ENCODE measurements at regions not wholly inside any gene's neighbourhood (a gene's known extent, or its start where the extent isn't known, plus 50 kb on each side); places are given as distances from the start of the nearest gene placed in this dataset.

DNA sequence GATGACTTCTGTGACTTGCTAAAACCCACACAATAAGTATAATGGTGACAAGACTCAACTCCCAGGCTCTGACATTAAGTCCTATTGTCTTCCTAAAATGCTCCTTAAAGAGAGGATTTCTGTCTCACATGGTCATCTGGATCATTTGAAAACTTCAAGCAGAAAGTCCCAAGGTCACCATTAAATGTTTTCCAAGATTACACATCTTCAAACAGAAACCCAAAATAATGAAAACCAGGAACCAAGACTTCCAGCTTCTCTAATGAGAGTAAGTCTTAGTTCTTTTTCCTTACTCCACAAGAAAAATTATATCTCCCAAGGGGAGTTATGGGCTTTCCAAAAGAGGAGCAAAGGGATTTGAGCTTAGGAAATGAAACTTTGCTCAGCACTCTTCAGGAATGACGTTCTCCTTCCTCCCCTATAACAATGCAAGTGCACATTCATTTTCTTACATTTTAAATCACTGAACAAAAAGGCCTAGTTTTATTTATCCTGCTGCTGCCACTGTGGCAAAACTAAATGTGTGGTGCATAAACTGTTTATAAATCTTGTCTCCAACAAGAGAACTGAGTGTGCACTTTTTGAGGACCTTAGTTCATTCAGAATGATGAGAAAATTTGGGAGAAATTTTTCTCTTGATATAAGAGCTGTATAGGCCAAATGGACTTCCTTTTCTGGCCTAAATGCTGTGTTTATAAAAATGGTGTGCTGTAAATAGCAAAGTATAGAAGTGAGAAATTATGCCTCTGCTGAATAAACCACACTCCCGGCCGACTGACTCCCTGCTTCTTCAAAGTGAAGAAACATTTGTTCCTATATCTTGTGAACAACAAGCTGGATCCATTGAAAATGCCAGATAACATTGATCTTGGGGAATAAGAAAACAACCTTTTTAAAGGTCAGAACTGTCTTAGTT, 148.4 kb upstream of the PLEKHG7 start:
- DNase-seq (ENCODE audit: low read depth), result no peak

DNA sequence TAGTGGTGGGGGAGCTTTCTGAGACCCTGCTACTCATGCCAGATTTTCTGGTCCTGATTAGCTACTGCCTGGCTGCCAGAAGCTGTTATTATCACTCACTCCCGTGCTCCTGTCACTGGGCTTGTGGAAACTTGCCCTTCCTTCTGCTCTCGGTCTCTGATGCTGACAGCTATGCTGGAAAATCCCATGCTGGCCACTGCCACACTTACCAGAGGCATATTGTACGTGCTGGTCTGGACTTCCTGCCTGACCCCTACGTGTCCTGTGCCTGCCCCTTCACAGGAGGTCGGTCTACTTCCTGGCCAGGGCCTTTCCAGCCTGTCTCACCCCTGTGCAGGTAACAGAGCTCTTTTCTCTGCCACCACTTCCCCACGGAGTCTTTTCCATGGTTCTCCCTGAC, 149.4 kb upstream of the PLEKHG7 start:
- DNase-seq (ENCODE audit: low read depth), result no peak

DNA sequence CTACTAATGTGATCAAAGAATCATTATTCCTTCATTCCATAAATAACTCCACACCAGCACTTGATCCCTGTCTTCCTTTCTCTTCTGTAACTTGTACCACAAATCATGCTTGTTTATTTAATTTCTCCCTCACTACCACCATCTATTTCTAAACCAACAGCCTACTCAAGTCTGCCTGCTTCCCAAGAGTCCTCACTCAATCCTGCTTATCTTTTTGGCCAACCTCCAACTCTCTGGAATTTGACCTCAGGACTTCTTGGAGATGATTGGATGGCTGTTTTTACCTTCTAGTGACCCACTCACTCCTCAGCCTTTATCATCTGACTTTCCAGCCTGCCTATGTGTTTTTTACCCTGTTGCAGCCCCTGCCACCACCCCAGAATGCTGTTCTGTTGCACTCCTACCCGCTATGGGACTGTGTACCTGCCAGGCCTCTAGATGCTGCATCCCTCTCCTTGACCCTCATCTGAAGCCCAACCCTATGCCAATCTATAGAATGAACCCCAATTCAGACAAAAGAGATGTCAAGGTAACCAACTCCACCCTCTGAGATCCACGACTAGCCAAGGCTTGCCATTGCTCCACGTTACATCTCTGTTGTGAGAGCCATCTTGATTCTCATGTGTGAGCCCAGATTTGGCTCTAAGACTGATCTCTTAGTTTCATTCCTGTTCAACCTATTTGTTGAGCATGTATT, 150.2 kb upstream of the PLEKHG7 start:
- DNase-seq (ENCODE audit: low read depth), result no peak

DNA sequence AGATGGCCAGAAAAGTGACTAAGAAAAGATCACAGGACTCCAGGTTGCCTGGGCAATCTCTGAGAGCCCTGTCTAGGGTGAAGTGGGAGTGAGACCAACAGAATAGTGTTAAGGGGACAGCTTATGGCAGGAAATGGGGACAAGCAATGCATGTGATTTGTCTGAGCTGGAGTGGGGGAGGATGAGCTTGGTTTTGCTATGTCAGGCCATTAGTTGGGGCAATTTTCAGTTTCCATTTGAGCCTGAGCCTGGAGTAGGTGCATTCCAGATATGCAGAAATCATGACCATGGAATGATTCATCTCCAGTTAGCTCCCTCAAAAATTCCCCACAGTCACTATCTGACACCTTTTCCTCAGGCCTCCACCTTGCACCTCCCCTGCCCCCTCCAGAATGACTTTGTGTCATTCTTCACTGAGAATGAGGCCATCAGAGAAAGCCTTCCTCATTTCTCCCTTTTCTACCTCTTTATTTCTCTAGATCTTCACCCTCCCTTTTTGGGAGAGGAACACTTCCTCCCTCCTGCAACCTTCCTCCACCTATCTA, 150.9 kb upstream of the PLEKHG7 start:
- DNase-seq (ENCODE audit: low read depth), result peak; percentile 60

DNA sequence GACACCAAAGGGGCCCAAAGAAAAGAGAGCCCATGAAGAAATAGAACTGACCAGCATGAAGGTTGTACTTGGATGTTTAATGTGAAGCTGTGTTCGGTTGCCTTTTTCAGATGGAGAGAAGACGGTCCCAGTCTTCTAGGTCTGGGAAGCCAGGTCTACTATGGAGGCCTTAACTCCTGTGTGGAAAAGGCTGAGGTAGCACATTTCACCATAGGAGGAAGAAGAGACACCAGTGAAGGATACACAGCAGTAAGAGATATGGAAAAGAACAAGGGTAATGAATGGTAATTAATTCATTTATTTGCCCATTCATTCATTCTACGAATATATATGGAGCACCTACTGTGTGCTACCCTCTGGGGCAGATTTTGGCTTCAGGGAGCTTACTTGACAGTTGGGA, 151.6 kb upstream of the PLEKHG7 start:
- DNase-seq (ENCODE audit: low read depth), result no peak

DNA sequence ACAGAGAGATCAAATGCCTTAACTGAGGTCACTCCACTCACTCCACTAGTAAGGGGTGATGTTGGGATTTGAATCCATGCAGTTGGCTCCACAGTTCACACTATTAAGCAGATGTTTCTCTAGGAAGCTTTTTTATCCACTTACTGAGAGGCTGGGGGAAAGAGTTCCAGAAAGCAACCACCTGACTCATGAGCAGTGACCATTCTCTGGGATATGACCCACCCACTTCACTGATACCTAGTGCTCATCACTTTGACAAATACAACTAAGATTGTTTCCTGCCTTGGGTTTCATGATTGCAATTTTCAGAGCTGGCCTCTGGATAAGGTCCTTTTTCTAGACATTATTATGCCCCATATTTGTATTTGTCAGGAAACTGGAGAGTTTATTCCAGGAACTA, 152.1 kb upstream of the PLEKHG7 start:
- no peak for DNase-seq (ENCODE audit: low read depth)

DNA sequence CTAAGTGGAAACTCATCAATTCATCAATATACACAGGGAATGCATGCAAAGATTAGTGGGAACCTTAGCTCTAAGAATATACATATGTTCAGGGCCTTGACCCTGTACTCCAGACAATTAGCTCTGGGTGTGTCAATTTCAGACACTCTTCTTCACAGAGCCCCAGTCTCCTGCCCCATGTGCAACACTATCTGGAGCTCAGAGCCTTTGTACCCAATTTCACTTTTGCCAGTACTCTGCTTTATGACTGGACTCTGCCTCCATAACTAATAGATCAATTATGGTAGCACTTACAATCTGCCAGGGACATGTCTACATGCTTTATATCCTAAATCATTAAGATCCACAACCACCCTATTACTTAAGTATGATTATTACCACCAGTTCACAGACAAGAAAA, 152.5 kb upstream of the PLEKHG7 start:
- DNase-seq (ENCODE audit: low read depth), result no peak

DNA sequence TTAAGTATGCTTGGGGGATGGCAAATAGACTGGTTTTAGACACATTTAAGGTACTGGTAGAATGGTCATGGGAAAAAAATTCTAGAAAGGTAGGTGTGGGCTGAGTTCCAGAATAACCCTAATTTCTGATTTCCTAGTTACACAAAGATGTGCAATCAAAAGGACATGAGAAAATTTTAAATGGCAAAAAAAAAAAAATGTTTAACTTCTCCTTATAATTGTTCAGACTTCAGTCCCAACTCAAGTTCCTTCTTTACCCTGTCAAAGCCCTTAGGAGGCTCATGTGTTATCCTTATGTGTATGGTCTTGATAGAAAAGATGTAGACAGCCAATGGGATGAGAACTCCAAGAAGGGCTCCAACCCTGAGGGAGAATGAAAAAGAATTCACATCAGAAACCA, 153.3 kb upstream of the PLEKHG7 start:
- no peak for DNase-seq (ENCODE audit: low read depth)

DNA sequence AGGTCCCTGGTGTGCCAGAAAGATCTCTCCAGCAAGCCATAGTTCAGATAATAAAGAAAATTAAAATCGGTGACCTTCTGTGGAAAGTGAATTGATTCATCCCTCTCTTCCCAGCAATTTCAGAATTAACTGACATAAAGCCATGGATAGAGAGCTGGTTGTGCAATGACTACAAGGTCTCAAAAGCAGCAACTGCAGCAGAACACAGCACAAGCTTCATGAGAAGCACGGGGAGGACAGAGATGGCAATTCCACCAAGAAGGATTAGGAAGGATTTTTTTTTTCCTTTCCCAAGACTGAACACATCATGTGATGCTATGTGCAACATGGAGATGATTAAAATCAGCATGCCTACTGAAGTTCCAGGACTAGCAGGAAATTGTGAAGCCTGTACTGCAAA, 154.9 kb upstream of the PLEKHG7 start:
- DNase-seq (ENCODE audit: low read depth), result no peak

DNA sequence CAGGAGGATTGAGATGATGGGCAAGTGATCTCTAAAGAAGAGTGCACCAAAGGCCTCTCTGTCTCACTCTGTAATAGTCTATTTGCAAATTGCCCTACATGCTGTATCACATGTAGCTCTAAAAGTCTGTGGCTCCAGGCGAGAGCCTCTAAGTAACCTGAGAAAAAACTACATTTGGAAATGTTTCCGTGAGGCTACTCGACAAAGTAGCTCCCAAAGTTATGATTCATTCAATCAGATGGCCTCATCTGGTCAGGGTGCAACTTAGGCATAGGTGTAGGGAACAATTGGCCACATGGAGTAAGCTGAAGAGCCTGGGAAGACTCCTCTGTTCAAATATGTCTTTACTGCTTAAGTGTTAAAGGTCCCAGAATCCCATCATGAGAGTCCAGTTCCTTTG, 155.4 kb upstream of the PLEKHG7 start:
- no peak for DNase-seq (ENCODE audit: low read depth)

DNA sequence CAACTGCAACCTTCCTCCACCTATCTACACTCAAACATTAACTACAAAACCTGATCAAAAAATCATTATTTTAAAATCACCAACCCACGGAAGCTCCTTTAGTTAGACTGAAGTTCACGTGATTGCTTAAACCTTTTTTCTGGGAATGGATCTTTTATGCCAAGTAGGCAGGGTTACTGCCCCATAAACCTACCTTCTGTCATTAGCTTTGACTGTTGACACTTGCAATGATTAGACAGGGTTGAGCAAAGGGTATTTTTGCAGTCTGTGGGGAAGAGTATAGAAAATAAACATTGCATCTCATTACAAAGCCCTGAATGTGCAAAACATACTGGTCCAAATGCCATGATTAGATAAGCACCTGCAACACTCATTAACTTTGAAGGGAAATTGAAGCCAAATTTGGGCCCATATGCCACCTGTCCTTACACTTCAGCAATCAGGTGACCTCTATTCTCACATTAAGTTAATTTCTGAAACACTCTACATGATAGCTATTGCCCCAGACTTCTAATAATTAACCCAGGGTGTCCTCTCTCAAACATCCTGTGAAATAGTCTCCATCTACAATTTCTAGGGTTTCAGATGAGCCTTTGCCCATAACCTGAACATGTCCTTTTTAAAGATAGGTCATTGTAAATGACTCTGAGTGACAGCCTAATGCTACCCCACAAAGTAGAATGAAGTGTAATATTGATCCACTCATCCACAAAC, 156.0 kb upstream of the PLEKHG7 start:
- DNase-seq (ENCODE audit: low read depth), result no peak

DNA sequence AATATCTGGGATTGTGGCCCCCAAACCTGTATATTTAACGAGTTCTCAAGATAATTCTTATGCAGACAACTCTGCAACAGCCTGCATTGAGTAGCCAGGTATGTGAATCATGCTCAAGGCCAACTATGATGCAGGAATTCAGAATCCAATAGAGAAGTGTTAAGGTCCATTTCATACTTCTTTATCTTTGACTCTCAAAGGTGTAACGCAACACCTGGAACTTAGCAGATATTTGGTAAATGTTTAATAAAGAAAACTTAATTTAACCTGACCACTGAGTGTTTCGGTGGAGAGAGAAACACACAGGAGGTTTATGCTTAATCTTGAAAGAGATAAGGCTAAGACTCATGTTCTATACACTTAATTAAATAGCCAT, 156.5 kb upstream of the PLEKHG7 start:
- DNase-seq (ENCODE audit: low read depth), result no peak

DNA sequence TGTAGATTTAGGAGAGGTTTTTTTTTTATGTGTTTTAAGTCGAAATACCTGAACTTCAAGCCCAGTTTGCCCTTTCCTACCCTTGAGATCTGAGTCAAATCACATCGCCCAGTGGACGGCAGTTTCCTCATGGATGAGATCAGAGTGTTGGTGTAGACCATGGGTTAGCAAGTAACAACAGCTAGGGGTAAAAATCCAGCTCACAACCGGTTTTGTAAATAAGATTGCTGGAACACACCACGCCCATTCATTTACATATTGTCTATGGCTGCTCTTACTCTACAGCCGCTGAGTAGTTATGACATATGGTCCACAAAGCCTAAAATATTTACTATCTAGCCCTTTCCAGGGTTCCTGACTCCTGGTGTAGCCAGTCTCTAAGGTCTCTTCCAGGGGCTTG, 158.5 kb upstream of the PLEKHG7 start:
- no peak for DNase-seq (ENCODE audit: low read depth)

DNA sequence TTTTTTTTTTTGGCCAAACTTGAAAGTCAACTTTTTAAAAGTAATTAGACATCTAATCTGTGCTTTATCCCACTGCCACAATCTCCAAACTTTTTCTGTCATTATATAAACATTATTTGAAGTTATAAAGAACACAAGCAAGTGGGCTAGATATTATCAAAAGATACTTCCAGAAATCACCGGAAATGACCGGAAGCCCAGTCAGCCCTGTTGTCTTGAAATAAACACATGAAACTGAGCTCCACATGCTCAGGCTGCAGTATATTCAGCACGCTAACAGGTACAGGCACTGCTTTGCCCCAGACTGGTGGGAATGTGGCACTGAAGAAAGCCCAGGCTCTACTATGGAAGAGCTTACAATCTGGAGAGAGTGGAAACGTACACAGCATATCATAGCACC, 158.9 kb upstream of the PLEKHG7 start:
- DNase-seq (ENCODE audit: low read depth), result no peak

DNA sequence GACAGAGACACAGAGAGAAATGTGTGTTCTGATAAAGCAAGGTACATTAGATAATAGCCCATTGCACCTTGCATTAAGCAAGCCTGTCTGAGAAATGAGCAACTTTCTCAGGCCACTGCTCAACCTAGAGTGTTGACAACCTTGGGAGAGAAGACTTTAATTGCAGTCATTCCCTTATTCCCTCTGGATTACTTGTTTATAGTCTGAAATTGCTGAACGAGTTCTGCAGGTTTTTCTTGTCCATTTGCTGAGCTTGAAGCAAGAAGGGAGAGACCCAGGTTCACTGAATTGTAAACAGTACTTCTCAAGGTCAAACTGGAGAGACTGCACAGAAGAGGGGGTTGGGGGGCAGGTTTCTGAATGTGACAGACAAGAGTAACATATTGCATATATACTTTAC, 159.4 kb upstream of the PLEKHG7 start:
- DNase-seq (ENCODE audit: low read depth), result no peak

DNA sequence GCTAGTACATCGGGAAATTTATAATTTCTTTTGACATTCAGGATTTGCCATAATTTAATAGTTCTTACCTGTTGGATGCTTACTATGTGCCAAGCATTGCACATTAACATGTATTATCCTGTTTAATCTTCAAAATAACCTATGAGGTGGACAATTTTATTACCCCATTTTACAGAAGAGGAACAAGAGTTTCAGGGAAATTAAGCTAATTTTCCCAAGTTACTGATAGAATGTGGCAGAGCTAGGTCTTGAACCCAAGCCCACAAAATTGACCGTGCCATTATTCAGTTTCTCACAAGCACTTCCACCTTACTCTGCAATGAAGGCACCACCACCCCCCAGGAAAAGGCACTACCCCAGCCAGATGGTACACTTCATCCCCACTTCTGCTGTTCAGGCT, 161.1 kb upstream of the PLEKHG7 start:
- no peak for DNase-seq (ENCODE audit: low read depth)

DNA sequence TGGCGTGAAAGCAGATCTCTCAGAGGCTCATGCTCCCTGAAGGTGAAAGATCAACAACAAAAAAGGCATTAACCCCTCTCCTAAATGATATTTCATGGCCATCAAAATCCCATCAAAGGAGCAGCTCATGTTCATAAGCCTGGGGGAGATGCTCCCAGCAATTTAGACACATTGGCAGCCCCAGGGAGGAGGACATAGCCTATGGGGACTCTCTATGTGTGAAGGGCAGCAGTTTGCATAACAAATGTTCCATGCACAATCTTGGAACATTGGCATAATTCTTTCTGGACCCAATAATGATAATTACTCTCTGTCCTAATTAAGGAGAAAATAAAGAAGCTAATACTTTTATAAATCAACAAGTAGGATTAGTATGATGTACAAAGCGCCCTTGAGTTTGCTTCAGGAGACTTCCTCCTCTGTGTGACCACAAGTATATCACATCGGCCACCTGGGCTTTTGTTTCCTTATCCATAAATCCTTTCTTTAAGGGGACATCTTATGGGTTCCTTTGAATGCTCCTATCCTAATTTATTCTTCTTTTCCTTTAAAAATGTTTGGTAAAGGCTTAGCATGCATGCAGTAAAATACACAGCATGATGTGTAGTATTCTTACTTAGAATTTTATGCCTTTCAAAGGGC, 161.9 kb upstream of the PLEKHG7 start:
- no peak for DNase-seq (ENCODE audit: low read depth)

DNA sequence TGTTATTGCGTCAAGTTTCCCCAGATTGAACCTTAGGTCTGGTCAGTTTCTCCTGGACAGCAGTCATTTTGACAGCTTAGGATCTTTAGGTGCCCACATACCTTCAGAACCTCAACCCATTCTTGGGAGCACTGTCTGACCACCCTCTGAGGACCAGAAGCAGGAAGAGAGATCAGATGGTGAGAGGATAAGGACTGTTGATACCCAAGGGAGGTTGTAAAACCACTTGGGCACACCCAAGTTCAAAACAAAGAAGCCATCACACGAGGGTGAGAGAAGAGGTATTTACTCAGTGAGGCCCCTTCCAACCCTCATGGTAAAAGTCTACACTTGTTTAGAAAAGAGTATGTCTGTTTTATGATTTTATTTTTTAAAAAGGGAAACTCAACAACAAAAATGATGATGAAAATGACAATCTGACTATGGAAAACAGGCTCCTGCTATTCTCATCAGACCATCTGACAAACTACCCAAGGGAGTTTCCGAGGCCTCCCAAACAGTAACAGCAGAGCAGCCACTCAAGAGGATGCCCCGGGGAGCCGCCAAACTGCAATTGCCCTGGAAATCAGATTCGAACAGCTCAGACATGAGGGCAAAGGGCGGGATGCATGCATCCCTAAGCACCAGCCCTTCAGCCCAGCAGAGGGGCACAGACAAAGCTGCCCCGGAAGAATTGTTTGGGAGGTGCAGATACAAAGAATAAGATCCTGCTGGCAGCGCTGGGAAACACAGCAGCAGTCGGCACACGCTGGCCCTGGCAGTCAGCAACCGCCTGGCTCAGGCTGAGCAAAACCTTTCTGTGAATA, 162.6 kb upstream of the PLEKHG7 start:
- no peak for DNase-seq (ENCODE audit: low read depth)

DNA sequence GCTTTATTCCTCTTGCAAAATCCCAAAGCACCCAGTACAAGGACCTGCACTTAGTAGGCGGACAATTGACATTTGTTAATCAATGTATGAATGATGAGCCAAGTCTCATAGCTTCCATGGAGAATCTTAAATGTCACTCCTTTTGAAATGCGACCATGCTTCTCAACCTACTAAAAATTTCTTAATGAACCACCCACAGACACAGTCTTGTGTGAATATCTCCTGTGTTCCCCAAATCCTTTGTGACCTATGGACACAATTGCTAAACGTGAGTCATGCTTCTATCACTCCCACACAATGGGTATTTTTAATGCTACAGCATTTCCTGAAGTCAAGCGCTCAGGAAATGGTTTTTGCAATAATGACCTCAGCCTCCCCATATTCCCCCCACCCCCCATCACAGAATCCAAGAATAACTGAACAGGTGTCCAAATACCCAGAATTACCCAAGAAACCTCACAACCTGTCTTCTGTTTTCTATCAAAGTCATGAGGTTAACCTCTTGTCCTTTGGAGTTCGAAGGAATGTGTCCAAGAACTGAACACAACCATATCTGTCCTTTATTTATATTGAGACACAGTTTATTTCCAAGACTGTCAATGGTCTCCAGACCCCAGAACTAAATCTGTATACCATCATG, 163.6 kb upstream of the PLEKHG7 start:
- DNase-seq (ENCODE audit: low read depth), result peak; percentile 86

DNA sequence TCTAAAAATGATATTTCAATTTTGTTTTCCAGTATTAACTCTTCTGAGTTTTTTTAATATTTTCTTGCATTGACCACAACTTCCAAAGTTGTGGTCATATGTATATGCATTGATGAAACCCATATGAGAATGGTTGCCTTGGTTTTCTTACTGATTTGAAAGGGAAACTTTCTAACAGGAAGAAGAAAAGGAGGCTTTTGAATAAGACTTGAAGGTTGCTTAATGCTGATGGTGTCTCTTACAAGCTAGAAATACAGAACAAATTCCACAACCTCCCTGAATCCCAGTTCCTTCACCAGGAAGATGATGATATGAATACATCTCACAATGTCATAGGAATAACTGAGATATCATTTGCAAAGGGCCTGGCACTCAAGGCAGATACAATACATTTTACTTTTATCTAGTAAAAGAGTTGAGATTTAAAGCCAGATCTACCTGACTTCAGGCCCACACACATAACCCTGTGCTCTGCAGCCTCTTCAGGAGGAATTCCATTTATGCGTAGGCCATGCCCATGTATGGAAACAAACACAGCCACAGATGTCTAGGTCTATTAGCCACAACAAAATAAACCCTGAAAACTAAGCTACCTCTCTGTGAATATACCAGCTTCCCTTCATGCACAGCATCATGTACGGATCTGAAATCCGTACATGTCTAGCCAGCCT, 165.4 kb upstream of the PLEKHG7 start:
- no peak for DNase-seq (ENCODE audit: low read depth)

Measured in non-pigmented ciliary epithelial cell (primary cell).